IMR-90 (cell line): ENCODE measurements at regions not wholly inside any gene's neighbourhood (a gene's known extent, or its start where the extent isn't known, plus 50 kb on each side); places are given as distances from the start of the nearest gene placed in this dataset.

Source experiments
- CEBPB ChIP-seq: IDR thresholded peaks from 2 replicates; pipeline ENCODE4 v1.6.1; 2012; ENCODE audit warnings: low read depth, low read length, improper control_type of control experiment
- MAFK ChIP-seq: IDR thresholded peaks from 2 replicates; pipeline ENCODE4 v1.6.1; 2012; ENCODE audit warnings: low read depth, low read length, improper control_type of control experiment
- MXI1 ChIP-seq: IDR thresholded peaks from 2 replicates; pipeline ENCODE4 v1.6.1; 2012; ENCODE audit warnings: low read depth, mild to moderate bottlenecking, low read length, moderate library complexity, borderline replicate concordance
- RAD21 ChIP-seq: IDR thresholded peaks from 2 replicates; pipeline ENCODE4 v1.6.1; 2012; ENCODE audit warnings: low read length, improper control_type of control experiment
- RFX5 ChIP-seq: IDR thresholded peaks from 2 replicates; pipeline ENCODE4 v1.8.0; 2012; ENCODE audit warnings: low read depth, mild to moderate bottlenecking, low read length, moderate library complexity
- TF ChIP-seq, protein P1 (sequence below): conservative IDR thresholded peaks from 2 replicates; pipeline ENCODE4 v1.5.1; 2012; ENCODE audit warnings: mild to moderate bottlenecking, low read depth, low read length, improper control_type of control experiment

DNA sequence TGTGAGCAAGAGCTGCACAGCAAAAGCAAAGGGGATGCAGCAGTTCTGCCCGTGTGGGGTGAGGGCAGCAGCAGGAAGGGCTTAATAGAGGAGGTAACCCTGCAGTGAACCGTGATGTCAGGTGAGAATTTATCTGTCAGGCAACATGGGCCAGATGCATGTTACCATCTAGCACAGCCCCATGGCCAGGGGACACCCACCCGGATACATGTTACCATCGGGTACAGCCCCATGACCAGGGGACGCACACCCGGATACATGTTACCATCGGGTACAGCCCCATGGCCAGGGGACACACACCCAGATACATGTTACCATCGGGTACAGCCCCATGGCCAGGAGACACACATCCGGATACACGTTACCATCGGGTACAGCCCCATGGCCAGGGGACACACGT is 99.4 kb downstream of the RBFOX3 start:
- TF ChIP-seq MAFK: no peak
- TF ChIP-seq, protein P1, sequence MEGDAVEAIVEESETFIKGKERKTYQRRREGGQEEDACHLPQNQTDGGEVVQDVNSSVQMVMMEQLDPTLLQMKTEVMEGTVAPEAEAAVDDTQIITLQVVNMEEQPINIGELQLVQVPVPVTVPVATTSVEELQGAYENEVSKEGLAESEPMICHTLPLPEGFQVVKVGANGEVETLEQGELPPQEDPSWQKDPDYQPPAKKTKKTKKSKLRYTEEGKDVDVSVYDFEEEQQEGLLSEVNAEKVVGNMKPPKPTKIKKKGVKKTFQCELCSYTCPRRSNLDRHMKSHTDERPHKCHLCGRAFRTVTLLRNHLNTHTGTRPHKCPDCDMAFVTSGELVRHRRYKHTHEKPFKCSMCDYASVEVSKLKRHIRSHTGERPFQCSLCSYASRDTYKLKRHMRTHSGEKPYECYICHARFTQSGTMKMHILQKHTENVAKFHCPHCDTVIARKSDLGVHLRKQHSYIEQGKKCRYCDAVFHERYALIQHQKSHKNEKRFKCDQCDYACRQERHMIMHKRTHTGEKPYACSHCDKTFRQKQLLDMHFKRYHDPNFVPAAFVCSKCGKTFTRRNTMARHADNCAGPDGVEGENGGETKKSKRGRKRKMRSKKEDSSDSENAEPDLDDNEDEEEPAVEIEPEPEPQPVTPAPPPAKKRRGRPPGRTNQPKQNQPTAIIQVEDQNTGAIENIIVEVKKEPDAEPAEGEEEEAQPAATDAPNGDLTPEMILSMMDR: no peak
- TF ChIP-seq CEBPB: no peak
- TF ChIP-seq RFX5: no peak
- TF ChIP-seq MXI1: no peak
- no peak for TF ChIP-seq RAD21
